ENCODE measurements at regions not wholly inside any gene's neighbourhood (a gene's known extent, or its start where the extent isn't known, plus 50 kb on each side); places are given as distances from the start of the nearest gene placed in this dataset.

DNA sequence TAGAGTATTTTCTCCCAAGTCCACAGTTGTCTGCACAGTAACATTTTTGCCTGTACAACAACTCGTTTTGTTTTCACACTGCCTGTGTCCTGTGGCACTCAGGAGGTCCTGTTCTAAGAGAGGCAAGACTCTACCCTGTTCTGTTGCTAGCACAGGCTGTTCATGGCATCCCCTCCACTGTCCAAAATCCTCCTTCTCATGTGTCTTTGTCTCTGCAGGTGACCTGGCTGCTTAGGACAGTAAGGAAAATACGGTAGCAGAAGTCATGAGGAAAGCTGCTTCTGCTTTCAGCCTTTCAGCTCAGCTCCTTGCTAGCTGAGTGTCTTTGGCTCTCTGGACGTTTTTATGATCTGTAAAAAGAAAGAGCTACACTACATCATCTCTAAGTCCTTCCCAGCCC lies 205.9 kb downstream of the C1D start:
- peaks cover 3% of the 10 kb centered on the region for H3K9me3 Mint-ChIP-seq
- DNase-seq = no peak
- no peak overlapping the region for H3K27ac Mint-ChIP-seq
- H3K4me1 Mint-ChIP-seq = peaks cover 29% of the 10 kb centered on the region
- TF ChIP-seq, protein P1, sequence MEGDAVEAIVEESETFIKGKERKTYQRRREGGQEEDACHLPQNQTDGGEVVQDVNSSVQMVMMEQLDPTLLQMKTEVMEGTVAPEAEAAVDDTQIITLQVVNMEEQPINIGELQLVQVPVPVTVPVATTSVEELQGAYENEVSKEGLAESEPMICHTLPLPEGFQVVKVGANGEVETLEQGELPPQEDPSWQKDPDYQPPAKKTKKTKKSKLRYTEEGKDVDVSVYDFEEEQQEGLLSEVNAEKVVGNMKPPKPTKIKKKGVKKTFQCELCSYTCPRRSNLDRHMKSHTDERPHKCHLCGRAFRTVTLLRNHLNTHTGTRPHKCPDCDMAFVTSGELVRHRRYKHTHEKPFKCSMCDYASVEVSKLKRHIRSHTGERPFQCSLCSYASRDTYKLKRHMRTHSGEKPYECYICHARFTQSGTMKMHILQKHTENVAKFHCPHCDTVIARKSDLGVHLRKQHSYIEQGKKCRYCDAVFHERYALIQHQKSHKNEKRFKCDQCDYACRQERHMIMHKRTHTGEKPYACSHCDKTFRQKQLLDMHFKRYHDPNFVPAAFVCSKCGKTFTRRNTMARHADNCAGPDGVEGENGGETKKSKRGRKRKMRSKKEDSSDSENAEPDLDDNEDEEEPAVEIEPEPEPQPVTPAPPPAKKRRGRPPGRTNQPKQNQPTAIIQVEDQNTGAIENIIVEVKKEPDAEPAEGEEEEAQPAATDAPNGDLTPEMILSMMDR (IDR thresholded peaks at IDR 0.05) = no peak
- peaks cover 2% of the 10 kb centered on the region for H3K27me3 Mint-ChIP-seq (ENCODE audit: low read depth, poor library complexity)
- H3K36me3 Mint-ChIP-seq (ENCODE audit: low read depth) = peaks cover 5% of the 10 kb centered on the region
- no peak overlapping the region for H3K4me3 Mint-ChIP-seq

DNA sequence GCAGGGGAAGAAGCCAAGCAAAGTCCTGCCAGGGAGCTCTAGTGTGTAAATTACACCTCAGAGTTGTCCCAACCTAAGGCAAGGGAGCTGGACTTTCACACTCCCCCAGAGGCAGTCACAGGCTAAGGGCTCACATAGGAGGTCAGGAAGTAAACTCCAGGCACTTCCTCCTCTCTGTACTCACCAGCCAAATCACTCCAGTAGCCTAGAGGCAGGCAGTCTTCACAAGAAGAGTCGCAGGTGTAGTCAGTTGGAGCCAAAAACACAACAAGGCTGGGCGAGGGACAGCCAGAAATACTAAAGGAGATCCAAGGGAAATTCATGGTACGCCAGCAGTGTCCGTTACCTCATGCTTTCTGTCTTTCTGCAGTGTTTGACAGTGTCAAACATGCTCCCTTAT lies 205.0 kb downstream of the C1D start:
- no peak for DNase-seq
- Mint-ChIP-seq H3K4me1 (peaks cover 20% of the 10 kb centered on the region), H3K36me3 (ENCODE audit: low read depth) (no peaks in the 10 kb centered on the region), H3K4me3 (no peak overlapping the region), H3K27ac (no peak overlapping the region), H3K9me3 (peaks cover 3% of the 10 kb centered on the region), H3K27me3 (ENCODE audit: low read depth, poor library complexity) (peaks cover 2% of the 10 kb centered on the region)
- TF ChIP-seq, protein P1 (IDR thresholded peaks at IDR 0.05) = no peak

DNA sequence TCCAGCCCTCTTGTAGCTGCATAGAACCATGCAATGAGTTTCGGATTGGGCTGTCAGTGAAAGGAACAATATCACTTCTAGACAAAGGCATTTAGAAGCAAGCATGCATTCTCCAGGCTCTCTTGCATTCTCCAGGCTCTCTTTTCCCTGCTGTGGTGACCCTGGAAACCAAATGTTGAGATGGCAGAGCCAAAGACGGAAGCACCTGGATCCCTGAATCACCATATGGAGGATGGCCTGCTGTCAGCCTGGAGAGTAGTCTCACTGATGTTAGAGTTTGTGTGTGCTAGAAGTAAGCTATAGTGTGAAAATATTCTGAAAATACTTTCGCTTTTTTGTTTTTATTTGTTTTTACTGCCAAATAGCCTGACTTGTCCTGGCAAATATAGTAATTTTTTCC lies 203.9 kb downstream of the C1D start:
- no peak overlapping the region for H3K27ac Mint-ChIP-seq
- TF ChIP-seq, protein P1 (IDR thresholded peaks at IDR 0.05) = no peak
- no peaks in the 10 kb centered on the region for H3K36me3 Mint-ChIP-seq (ENCODE audit: low read depth)
- peaks cover 3% of the 10 kb centered on the region for H3K9me3 Mint-ChIP-seq
- H3K4me1 Mint-ChIP-seq = peaks cover 12% of the 10 kb centered on the region
- H3K4me3 Mint-ChIP-seq = no peak overlapping the region
- DNase-seq = no peak
- H3K27me3 Mint-ChIP-seq (ENCODE audit: low read depth, poor library complexity) = peaks cover 7% of the 10 kb centered on the region

DNA sequence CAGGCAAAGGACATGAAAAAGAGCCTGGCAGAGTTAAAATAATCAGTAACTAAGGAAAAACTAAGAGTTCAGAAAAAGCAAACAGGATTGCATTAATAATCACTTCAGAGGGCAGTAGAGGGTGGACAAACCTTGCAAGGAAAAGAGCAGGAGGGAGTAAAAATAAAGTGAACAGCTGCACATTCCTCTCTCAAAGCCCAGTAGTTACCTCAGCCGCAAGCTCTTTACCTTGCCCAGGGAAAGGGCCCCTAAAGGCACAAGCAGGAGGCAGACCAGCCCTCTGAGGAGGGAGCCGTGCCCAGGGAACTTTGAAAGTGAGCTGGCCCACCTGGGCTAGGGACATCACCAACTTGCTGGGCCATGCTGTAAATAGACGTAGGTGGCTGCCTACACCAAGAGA lies 196.9 kb downstream of the C1D start:
- TF ChIP-seq, protein P1 (IDR thresholded peaks at IDR 0.05) = no peak
- peaks cover 45% of the 10 kb centered on the region for H3K4me1 Mint-ChIP-seq
- DNase-seq = no peak
- no peaks in the 10 kb centered on the region for H3K36me3 Mint-ChIP-seq (ENCODE audit: low read depth)
- no peaks in the 10 kb centered on the region for H3K9me3 Mint-ChIP-seq
- H3K27ac Mint-ChIP-seq = peak overlapping the region; percentile 0
- H3K4me3 Mint-ChIP-seq = no peak overlapping the region
- peaks cover 6% of the 10 kb centered on the region for H3K27me3 Mint-ChIP-seq (ENCODE audit: low read depth, poor library complexity)

DNA sequence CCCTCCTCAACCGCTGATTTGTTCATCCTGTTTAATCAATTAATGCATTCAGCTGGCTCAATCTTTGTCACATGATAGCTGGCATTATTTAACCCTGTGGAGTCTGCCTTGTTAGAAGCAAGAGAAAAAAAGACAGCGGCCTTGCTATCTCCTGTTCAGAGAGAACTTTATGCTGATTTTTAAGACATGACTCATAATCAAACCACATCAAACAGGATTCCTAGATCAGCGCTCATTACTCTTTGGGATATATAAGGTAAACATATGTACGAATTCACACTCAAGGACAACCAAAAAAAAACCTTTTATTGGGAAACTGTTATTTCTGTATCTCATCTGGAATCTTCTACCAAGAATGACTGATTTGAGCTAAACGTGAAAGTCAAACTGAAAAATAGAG lies 195.1 kb downstream of the C1D start:
- Mint-ChIP-seq H3K27me3 (ENCODE audit: low read depth, poor library complexity) (peaks cover 8% of the 10 kb centered on the region), H3K4me3 (no peak overlapping the region), H3K4me1 (peaks cover 63% of the 10 kb centered on the region), H3K9me3 (no peaks in the 10 kb centered on the region), H3K36me3 (ENCODE audit: low read depth) (no peaks in the 10 kb centered on the region), H3K27ac (peak overlapping the region; percentile 72)
- DNase-seq = no peak
- TF ChIP-seq, protein P1 (IDR thresholded peaks at IDR 0.05) = no peak

DNA sequence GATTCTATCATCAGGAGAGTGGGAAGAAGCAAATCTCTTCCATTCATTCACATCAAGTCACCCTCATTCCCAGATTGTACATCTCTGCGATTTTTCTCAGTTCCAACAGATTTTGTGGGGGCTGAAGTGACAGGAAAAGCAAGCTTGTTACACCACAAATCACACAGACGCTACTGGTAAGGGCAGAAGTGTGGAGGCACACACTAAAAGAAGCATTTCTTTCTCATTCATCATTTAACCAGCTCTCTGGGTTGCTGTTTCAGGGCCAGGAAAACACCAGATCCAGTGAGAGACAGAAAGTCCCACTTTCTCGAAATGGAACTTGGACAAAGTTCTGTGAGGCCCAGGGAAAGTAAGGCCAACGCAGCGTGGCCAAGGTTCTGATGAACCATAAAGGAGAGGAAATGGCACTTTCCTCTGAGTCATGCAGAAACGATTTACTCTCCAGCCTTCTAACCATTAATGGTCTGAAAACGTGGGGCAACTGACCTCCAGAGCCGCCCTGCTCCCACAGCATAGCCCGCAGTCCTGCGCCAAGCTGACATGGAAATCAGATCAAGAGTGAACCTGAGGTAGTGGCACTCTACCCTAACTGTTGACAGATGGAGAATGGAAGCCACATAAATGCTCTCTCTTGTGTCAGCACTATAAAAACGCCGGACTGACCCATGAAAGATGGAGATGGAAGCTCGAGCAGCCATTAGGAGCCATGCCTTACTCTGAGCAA lies 191.0 kb downstream of the C1D start:
- peaks cover 9% of the 10 kb centered on the region for H3K9me3 Mint-ChIP-seq
- H3K4me3 Mint-ChIP-seq = no peak overlapping the region
- TF ChIP-seq, protein P1 (IDR thresholded peaks at IDR 0.05) = no peak
- DNase-seq = no peak
- H3K27me3 Mint-ChIP-seq (ENCODE audit: low read depth, poor library complexity) = peaks cover 3% of the 10 kb centered on the region
- H3K4me1 Mint-ChIP-seq = peaks cover 65% of the 10 kb centered on the region
- peak overlapping the region; percentile 97 for H3K27ac Mint-ChIP-seq
- no peaks in the 10 kb centered on the region for H3K36me3 Mint-ChIP-seq (ENCODE audit: low read depth)

Measured in nephron progenitor cell (in vitro differentiated cells).